Muscle layer of duodenum (tissue), 2 donors: ENCODE measurements at regions not wholly inside any gene's neighbourhood (a gene's known extent, or its start where the extent isn't known, plus 50 kb on each side); places are given as distances from the start of the nearest gene placed in this dataset.

Experiments used
- H3K27ac ChIP-seq: one replicate; pipeline ENCODE4 v1.7.0; 2013; ENCODE audit warnings: mild to moderate bottlenecking, low read length
- H3K27me3 ChIP-seq: one replicate; pipeline ENCODE4 v1.7.0; 2013; ENCODE audit warnings: low read depth, mild to moderate bottlenecking, control low read depth, low read length
- H3K36me3 ChIP-seq, 2 donors: one replicate each; pipeline ENCODE4 v1.7.0; 2013; ENCODE audit warnings: low read length in 2 of 2, control low read depth in 1 of 2, mild to moderate bottlenecking in 1 of 2; ENCODE audit not compliant: insufficient read depth in 2 of 2, control insufficient read depth in 1 of 2
- H3K4me1 ChIP-seq, 2 donors: one replicate each; pipeline ENCODE4 v1.7.0; 2013; ENCODE audit warnings: low read length in 2 of 2, mild to moderate bottlenecking in 2 of 2, control low read depth in 1 of 2, moderate library complexity in 1 of 2; ENCODE audit not compliant: insufficient read depth in 2 of 2, control insufficient read depth in 1 of 2
- H3K4me3 ChIP-seq, 2 donors: one replicate each; pipeline ENCODE4 v1.7.0; 2013; ENCODE audit warnings: low read length in 2 of 2, low read depth in 1 of 2, mild to moderate bottlenecking in 1 of 2
- H3K9me3 ChIP-seq, 2 donors: one replicate each; pipeline ENCODE4 v1.7.0; 2013; ENCODE audit warnings: low read length in 2 of 2, control low read depth in 1 of 2, mild to moderate bottlenecking in 1 of 2; ENCODE audit not compliant: control insufficient read depth in 1 of 2
- donor health status: healthy.

GRCh38 chr10:33754052-33754451, 419.6 kb upstream of the NRP1 start:
- H3K27me3 ChIP-seq: no peaks in the 10 kb centered on the region
- H3K9me3 ChIP-seq: no peaks in the 10 kb centered on the region
- no peaks in the 10 kb centered on the region for H3K4me1 ChIP-seq
- H3K36me3 ChIP-seq: no peaks in the 10 kb centered on the region
- H3K4me3 ChIP-seq: no peak overlapping the region
- H3K27ac ChIP-seq: no peak overlapping the region

- no peaks in the 10 kb centered on the region for H3K4me1 ChIP-seq
- no peaks in the 10 kb centered on the region for H3K27me3 ChIP-seq
- H3K36me3 ChIP-seq: no peaks in the 10 kb centered on the region
- H3K4me3 ChIP-seq: no peak overlapping the region
- no peak overlapping the region for H3K27ac ChIP-seq
- H3K9me3 ChIP-seq: no peaks in the 10 kb centered on the region
These were observed 418.9 kb upstream of the NRP1 start for GRCh38 chr10:33753389-33753788.

GRCh38 chr10:33749790-33750189, 415.3 kb upstream of the NRP1 start:
- no peaks in the 10 kb centered on the region for H3K27me3 ChIP-seq
- no peaks in the 10 kb centered on the region for H3K36me3 ChIP-seq
- H3K4me3 ChIP-seq: no peak overlapping the region
- no peaks in the 10 kb centered on the region for H3K9me3 ChIP-seq
- no peak overlapping the region for H3K27ac ChIP-seq
- H3K4me1 ChIP-seq: no peaks in the 10 kb centered on the region

GRCh38 chr10:33749067-33749735, 414.7 kb upstream of the NRP1 start:
- Histone ChIP-seq H3K27me3 (no peaks in the 10 kb centered on the region), H3K9me3 (no peaks in the 10 kb centered on the region), H3K4me3 (no peak overlapping the region), H3K4me1 (no peaks in the 10 kb centered on the region), H3K36me3 (no peaks in the 10 kb centered on the region), H3K27ac (no peak overlapping the region)

- H3K27me3 ChIP-seq: no peaks in the 10 kb centered on the region
- no peaks in the 10 kb centered on the region for H3K4me1 ChIP-seq
- H3K36me3 ChIP-seq: no peaks in the 10 kb centered on the region
- H3K4me3 ChIP-seq: no peak overlapping the region
- H3K27ac ChIP-seq: no peak overlapping the region
- no peaks in the 10 kb centered on the region for H3K9me3 ChIP-seq
These were observed 412.4 kb upstream of the NRP1 start for GRCh38 chr10:33746836-33747268.

GRCh38 chr10:33746186-33746585, 411.7 kb upstream of the NRP1 start:
- no peaks in the 10 kb centered on the region for H3K27me3 ChIP-seq
- no peaks in the 10 kb centered on the region for H3K36me3 ChIP-seq
- no peaks in the 10 kb centered on the region for H3K4me1 ChIP-seq
- no peak overlapping the region for H3K4me3 ChIP-seq
- H3K9me3 ChIP-seq: no peaks in the 10 kb centered on the region
- H3K27ac ChIP-seq: no peak overlapping the region

GRCh38 chr10:33743429-33743857, 409.0 kb upstream of the NRP1 start:
- Histone ChIP-seq H3K27ac (no peak overlapping the region), H3K4me3 (no peak overlapping the region), H3K36me3 (no peaks in the 10 kb centered on the region), H3K4me1 (no peaks in the 10 kb centered on the region), H3K27me3 (no peaks in the 10 kb centered on the region), H3K9me3 (no peaks in the 10 kb centered on the region)

- Histone ChIP-seq H3K27ac (no peak overlapping the region), H3K9me3 (no peaks in the 10 kb centered on the region), H3K36me3 (no peaks in the 10 kb centered on the region), H3K4me3 (no peak overlapping the region), H3K4me1 (peaks cover 0 to 13% of the 10 kb centered on the region in 2 donors), H3K27me3 (no peaks in the 10 kb centered on the region)
These were observed 404.6 kb upstream of the NRP1 start for GRCh38 chr10:33739031-33739430.

- Histone ChIP-seq H3K27me3 (no peaks in the 10 kb centered on the region), H3K4me3 (no peak overlapping the region), H3K4me1 (peaks cover 0 to 13% of the 10 kb centered on the region in 2 donors), H3K36me3 (no peaks in the 10 kb centered on the region), H3K9me3 (no peaks in the 10 kb centered on the region), H3K27ac (no peak overlapping the region)
These were observed 401.0 kb upstream of the NRP1 start for GRCh38 chr10:33735464-33735923.

GRCh38 chr10:33734393-33735155, 400.1 kb upstream of the NRP1 start:
- Histone ChIP-seq H3K9me3 (no peaks in the 10 kb centered on the region), H3K36me3 (no peaks in the 10 kb centered on the region), H3K27me3 (no peaks in the 10 kb centered on the region), H3K4me3 (no peak overlapping the region), H3K4me1 (peaks cover 0 to 13% of the 10 kb centered on the region in 2 donors), H3K27ac (no peak overlapping the region)

GRCh38 chr10:33733058-33733457, 398.6 kb upstream of the NRP1 start:
- no peaks in the 10 kb centered on the region for H3K9me3 ChIP-seq
- H3K36me3 ChIP-seq: no peaks in the 10 kb centered on the region
- peaks cover 0 to 13% of the 10 kb centered on the region in 2 donors for H3K4me1 ChIP-seq
- H3K27ac ChIP-seq: no peak overlapping the region
- no peak overlapping the region for H3K4me3 ChIP-seq
- H3K27me3 ChIP-seq: no peaks in the 10 kb centered on the region
